ENCODE measurements at regions not wholly inside any gene's neighbourhood (a gene's known extent, or its start where the extent isn't known, plus 50 kb on each side); places are given as distances from the start of the nearest gene placed in this dataset.

DNA sequence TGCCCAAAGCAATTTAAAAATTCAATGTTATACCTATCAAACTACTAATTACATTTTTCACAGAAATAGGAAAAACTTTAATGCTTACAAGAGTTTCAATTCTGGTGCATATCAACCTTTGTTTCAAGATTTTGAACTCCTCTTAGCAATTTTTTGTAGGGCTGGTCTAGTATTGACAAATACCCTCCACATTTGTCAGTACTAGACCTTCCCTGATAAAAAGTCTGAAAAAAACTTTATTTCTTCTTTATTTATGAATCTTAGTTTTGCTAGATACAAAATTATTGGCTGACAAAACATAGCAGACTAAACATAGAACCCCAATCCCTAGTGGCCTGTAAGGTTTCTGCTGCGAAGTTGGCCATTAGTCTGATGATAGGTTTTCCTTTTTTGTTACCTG, 1804.9 kb downstream of the EFNA5 start:
- TF ChIP-seq POLR2AphosphoS5 (IDR thresholded peaks at IDR 0.05; ENCODE audit: borderline replicate concordance, low read depth, low read length) (no peak), EZH2 (IDR thresholded peaks at IDR 0.05) (no peak)

Measured in SK-N-MC (cell line).